Raji (cell line): ENCODE measurements at regions not wholly inside any gene's neighbourhood (a gene's known extent, or its start where the extent isn't known, plus 50 kb on each side); places are given as distances from the start of the nearest gene placed in this dataset.

ENCODE experiments used
- POLR2A ChIP-seq: IDR thresholded peaks from 2 replicates; pipeline ENCODE4 v1.6.1; 2011; ENCODE audit warnings: low read depth, low read length, control low read depth; ENCODE audit not compliant: insufficient read depth

DNA sequence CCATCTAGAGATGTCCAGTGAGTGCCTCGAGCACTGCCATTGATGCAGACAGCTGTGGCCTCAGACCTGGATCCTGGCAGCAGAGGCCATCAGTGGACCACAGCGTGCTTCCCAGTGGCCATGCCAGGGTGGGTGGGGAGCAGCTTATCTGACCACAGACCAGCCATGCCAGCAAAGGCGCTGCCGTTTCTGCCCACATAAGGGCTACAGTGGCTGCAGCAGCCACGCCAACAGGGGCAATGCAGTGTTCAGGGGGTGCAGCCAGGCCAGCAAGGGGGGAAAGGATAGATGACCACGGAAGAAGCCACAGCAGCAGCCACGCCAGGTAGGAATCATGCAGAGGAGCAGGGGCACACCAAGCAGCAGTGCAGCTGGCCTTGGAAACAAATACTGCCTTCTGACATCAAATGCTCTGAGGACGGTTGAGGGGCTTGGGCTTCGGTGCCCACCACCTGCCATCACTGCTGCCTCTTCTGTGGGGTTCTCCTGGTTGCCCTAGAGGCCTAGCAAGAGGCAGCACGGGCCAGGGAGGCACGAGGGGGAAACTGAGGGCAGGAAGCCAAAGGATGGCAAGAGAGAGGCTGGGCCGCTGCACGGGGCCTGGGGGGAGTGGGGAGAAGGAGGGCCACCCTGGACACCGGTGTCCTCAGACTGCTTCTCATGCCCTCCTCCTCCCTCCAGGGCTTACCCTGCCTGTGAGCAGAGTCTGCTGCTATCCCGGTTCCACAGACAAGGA lies 94.7 kb upstream of the RUNX3 start:
- no peak for TF ChIP-seq POLR2A

DNA sequence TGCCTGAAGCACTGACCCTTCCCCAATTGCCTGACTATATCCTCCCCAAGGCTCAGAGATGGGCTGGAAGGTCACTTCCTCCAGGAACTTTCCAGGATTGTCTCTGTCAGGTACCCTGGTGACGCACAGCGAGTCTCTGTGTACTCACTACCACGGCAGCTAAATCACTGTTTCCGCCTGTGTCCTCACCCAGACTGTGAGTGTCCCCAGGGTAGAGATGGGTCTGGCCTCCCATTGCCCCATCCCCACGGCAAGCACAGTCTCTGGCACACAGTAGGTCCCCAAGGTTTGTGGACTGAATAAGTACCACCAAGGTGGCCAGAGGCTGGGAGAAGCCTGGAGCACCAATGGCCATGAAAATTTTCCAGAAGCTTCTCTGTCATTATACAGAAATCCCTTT lies 93.8 kb upstream of the RUNX3 start:
- TF ChIP-seq POLR2A = no peak

- TF ChIP-seq POLR2A = no peak
Observed at GRCh38 chr1:25023190-25023578, 93.1 kb upstream of the RUNX3 start.

- peak; percentile 57 for TF ChIP-seq POLR2A
Observed at GRCh38 chr1:25022361-25023189, 92.5 kb upstream of the RUNX3 start.

GRCh38 chr1:25021591-25022215 lies 91.6 kb upstream of the RUNX3 start:
- no peak for TF ChIP-seq POLR2A

- no peak for TF ChIP-seq POLR2A
Observed at GRCh38 chr1:25020851-25021590, 90.9 kb upstream of the RUNX3 start.

GRCh38 chr1:25020173-25020845 lies 90.2 kb upstream of the RUNX3 start:
- no peak for TF ChIP-seq POLR2A

DNA sequence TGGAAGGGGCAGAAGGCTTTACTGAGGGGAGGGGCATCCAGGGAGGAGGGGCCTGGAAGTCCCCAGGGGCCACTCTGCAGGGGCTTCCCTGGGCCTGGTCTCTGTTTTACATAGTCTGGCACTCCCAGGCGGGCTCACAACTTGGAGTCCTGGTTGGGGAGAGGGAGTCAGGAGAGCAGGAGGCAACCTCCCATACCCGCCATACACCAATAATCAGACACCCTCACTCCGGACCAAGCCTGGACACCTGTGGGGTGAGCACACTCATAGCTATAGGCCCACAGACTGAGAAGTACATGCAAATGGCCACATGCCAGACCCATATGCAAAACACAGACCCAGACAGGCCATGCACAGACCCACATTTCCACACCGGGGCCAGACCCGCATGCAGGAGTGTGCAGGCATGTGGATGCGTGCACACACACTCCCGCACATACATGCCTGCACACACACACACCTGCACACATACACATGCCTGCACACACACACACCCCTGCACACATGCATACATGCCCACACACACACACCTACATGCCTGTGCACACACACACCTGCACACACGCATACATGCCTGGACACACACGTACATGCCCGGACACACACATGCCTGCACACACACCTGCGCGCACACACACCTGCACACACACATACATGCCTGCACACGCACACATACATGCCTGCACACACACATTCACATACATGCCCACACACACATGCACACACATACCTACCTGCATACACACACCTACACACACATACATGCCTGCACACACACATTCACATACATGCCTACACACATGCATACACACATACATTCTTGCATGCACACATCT lies 89.5 kb upstream of the RUNX3 start:
- TF ChIP-seq POLR2A = peak; percentile 97

DNA sequence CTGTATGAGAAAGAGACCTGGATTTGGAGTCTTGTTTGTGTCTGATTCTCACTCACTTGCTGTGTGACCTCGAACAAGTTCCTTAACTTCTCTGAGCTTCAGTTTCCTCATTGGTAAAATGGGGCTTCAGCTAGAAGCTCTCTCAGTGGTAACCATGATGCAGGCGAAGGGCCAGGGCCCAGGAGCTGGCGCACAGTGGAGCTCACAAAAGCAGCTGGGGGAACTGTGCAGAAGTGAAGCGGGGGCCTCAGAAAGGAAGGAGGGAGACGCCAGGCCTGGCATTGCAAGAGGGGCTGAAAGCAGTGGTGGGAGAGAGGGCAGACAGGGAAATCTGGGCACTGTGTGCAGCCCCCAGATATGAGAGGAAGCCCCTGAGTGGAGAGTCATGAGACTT lies 88.9 kb upstream of the RUNX3 start:
- no peak for TF ChIP-seq POLR2A

DNA sequence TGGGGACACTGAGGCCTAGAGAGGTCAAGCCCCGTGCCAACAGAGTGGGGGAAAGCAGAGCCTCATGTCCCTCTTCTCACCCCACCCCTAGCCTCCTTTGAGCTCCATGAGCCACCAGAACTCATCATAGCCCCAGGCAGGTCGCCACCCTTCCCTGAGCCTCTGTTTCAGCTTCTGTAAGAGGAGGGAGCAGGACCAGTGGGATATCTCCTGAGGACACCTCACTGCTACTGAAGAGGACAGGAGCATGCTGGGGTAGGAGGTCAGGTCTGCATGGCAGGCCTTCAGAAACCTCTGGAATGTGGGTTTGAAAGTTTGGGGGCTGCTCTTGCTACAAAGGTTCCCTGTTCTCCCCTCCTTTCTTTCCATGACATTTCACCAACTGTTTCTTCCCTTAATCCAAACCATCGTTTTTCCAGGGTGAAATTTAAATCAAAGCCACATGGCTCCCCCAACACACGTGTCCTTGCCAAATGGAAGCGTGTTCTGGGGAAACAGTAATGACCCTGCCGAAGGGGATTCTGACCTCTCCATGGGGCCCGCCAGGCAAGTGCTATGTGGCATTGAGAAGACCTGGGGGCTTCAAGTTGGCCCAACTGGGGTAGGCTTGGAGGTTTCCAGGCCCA lies 88.1 kb upstream of the RUNX3 start:
- TF ChIP-seq POLR2A = no peak

DNA sequence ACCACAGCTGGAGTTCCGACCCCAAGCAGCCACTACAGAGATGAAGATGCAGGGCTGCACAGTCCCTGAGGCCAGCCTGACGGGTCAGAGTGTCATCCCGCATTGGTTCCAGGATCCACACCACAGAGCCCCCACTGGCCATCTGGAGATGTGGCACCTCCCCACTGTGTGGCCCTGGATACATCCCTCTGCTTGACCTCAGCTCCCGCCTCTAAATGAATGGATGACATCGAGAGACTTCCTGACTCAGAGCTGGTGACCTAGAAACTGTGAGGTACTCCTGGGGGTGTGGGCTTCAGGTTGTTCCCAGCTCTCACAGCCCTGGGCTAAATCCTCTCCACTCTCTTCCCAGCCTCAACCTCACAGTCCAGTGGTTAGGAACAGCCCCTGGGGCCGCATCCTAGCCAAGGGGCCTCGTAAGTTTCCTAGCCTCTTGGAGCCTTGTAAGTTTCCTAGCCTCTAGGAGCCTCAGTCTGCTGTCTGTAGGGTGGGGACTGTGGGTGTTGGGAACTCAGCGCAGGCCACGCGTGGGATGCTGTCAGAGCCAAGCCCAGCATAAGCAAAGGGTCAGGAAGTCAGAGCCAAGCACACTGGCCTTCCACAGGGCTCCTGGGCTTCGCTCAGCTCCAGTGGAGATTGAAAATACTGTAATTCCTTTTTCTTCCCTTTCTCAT lies 87.5 kb upstream of the RUNX3 start:
- no peak for TF ChIP-seq POLR2A

DNA sequence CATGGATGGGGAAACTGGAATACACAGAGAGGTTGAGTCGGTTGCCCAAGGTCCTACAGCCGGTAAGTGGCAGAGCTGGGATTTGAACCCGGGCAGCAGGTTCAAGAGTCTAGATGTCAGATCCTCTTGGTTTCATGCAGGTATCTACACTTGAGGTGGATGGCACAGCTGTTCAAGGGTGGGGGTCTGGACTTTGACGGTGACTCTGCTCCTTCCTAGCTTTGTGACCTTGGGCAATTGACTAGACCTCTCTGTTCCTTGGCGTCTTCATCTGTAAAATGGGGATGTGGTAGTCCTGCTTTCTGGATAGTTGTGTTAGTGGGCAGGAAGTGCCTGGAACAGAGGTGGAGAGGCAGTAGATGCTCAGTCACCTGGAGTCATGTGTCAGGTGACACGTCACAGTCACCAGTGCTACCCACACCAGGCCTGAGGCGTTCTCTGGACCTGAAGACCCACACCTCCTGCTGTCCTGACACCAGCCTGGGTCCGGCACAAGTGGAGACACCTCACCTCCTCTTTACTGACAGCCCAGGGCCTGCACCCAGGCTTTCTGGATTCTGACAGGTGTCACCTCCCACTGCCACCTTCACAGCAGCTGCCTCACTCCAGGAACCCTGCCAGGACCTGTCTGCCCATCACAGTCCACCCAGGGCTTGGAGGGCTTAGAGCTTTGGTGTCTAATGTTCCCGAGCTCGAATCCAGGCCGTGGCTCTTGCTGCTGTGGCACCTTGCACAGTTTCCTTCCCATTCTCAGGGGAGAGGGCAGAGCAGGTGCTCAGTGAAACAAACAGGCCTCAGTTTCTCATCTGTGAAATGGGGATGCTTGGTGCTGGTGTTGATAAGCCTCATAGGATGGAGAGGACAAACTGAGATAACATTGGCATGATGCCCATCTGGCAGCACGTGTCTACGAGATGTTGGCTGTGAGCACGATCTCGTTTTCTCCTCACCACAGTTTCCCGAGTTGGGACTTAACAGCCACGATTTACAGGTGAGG lies 83.2 kb upstream of the RUNX3 start:
- no peak for TF ChIP-seq POLR2A
